ENCODE measurements at regions not wholly inside any gene's neighbourhood (a gene's known extent, or its start where the extent isn't known, plus 50 kb on each side); places are given as distances from the start of the nearest gene placed in this dataset.

DNA sequence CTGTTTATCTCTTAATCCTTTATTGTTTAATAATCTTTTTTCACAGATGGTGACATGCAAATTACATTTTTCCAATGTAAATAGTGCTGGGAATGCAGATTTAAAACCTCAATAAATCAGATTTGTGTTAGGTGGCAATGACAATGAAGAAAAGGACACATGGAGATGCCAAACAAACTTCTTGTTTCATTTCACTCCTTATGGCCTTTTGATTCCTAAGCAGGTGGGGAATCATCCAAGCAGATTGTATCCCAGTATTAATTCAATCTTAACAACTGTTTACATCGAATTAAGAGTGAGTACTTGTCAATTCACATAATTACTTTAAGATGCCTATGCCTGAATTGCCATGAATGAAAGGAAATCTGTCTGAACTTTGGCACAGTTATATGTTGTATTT lies 98.9 kb upstream of the RGS18 start:
- TF ChIP-seq, protein P1, sequence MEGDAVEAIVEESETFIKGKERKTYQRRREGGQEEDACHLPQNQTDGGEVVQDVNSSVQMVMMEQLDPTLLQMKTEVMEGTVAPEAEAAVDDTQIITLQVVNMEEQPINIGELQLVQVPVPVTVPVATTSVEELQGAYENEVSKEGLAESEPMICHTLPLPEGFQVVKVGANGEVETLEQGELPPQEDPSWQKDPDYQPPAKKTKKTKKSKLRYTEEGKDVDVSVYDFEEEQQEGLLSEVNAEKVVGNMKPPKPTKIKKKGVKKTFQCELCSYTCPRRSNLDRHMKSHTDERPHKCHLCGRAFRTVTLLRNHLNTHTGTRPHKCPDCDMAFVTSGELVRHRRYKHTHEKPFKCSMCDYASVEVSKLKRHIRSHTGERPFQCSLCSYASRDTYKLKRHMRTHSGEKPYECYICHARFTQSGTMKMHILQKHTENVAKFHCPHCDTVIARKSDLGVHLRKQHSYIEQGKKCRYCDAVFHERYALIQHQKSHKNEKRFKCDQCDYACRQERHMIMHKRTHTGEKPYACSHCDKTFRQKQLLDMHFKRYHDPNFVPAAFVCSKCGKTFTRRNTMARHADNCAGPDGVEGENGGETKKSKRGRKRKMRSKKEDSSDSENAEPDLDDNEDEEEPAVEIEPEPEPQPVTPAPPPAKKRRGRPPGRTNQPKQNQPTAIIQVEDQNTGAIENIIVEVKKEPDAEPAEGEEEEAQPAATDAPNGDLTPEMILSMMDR (IDR thresholded peaks at IDR 0.05; ENCODE audit: control insufficient read depth, extremely low read depth, insufficient read depth), result no peak
- no peak for DNase-seq (ENCODE audit: low read depth)
- H3K4me3 ChIP-seq (ENCODE audit: low read depth, low read length), result no peak overlapping the region

DNA sequence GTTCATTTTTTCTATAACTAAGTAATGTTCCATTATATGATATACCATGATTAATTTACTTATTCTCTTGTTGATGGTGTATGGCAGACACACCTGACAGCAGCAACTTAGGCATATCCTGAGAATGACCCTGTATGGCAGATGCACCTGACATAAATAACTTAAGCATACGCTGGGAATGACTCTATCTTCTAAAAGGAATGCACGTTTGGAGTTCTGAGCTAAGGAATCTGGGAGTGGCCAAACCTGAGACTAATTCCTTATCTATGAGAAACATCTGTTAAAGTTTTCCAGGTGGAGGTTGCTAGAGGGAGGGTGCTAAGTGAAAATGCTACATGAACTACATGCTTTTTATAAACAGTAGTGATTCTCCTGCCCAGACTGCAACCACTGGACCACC lies 96.7 kb upstream of the RGS18 start:
- TF ChIP-seq, protein P1 (IDR thresholded peaks at IDR 0.05; ENCODE audit: control insufficient read depth, extremely low read depth, insufficient read depth), result no peak
- H3K4me3 ChIP-seq (ENCODE audit: low read depth, low read length), result no peak overlapping the region
- no peak for DNase-seq (ENCODE audit: low read depth)

GRCh38 chr1:192065087-192065486 lies 93.2 kb upstream of the RGS18 start:
- H3K4me3 ChIP-seq (ENCODE audit: low read depth, low read length), result no peak overlapping the region
- TF ChIP-seq, protein P1 (IDR thresholded peaks at IDR 0.05; ENCODE audit: control insufficient read depth, extremely low read depth, insufficient read depth), result no peak
- no peak for DNase-seq (ENCODE audit: low read depth)

GRCh38 chr1:192066202-192066601 lies 92.1 kb upstream of the RGS18 start:
- H3K4me3 ChIP-seq (ENCODE audit: low read depth, low read length), result no peak overlapping the region
- TF ChIP-seq, protein P1 (IDR thresholded peaks at IDR 0.05; ENCODE audit: control insufficient read depth, extremely low read depth, insufficient read depth), result no peak
- no peak for DNase-seq (ENCODE audit: low read depth)

- TF ChIP-seq, protein P1 (IDR thresholded peaks at IDR 0.05; ENCODE audit: control insufficient read depth, extremely low read depth, insufficient read depth), result no peak
- no peak for DNase-seq (ENCODE audit: low read depth)
- H3K4me3 ChIP-seq (ENCODE audit: low read depth, low read length), result no peak overlapping the region
These were observed 90.9 kb upstream of the RGS18 start for GRCh38 chr1:192067360-192067759.

- TF ChIP-seq, protein P1 (IDR thresholded peaks at IDR 0.05; ENCODE audit: control insufficient read depth, extremely low read depth, insufficient read depth), result no peak
- no peak for DNase-seq (ENCODE audit: low read depth)
- H3K4me3 ChIP-seq (ENCODE audit: low read depth, low read length), result no peak overlapping the region
These were observed 88.0 kb upstream of the RGS18 start for GRCh38 chr1:192070213-192070612.

DNA sequence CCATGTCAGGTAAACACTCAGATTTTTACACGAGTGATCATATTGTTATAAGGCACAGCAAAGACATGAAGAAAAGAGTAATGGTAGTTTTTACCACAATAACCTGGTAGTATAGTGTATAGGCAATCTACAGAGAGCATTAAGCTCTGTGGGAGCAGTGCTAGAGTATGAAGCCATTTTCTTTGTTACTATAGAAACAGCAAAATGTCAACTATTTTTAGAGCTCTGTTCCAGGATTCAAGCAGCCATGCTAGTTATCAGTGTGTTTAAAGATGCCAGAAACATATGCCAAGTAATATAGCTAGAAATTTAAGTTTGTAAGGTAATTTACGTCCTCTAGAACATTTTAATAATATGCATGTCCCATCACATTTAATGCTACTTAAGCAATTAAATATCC lies 77.6 kb upstream of the RGS18 start:
- no peak overlapping the region for H3K4me3 ChIP-seq (ENCODE audit: low read depth, low read length)
- TF ChIP-seq, protein P1 (IDR thresholded peaks at IDR 0.05; ENCODE audit: control insufficient read depth, extremely low read depth, insufficient read depth), result no peak
- no peak for DNase-seq (ENCODE audit: low read depth)

All from LNCaP clone FGC (cell line).